ENCODE measurements at regions not wholly inside any gene's neighbourhood (a gene's known extent, or its start where the extent isn't known, plus 50 kb on each side); places are given as distances from the start of the nearest gene placed in this dataset.
"Not testable (repeated sequence)": the region's sequence is repeated elsewhere in the genome, so short reads cannot be mapped to it uniquely, and the experiment has no call there.

DNA sequence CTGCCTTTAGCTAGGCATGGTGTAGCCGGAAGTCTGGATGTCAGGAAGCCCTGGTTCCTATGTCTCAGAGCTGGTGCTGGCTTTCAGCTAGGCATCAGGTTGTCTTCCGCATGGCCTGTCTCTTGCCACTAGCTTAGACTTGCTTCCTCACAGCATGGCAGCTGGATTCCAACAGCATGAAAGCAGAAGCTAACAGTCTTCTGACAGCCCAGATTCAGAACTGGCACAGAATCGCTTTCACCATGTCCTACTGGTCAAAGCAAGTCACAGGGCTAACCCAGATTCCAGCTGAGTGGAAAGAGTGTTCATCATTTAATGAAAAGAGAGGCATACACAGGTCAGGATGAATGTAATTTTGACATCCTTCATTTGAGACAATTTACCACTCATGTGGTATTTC is 1050.5 kb downstream of the ROBO2 start:
- no peak for DNase-seq

DNA sequence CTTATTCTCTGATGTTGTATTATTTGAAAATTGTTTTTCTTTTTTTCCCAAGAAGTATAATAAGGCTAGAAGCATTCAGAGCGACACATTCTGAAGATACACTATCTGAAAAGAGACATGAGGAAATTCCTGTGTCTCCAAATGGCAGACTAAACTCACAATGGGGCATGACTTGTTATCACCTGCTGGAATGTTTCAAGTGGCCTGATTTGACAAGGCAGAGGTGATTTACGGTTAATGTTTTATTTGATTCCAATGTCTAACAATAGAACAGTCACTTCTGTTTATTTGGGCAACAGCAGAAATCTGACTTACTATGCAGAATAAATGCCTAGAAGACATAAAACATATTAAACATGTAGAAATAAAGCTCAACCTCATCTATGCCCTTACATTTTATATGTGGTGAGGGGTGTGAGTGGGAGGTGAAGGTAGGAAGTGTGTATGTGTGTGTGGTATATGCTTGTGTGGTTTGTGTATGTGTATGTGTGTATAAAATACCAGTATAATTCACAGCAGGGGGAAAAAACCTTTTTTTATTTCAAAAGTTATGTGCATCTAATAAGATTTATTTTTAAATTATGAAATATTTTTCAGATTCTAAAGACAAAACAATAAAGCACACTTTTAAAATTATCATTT is 1051.7 kb downstream of the ROBO2 start:
- DNase-seq = no peak

DNA sequence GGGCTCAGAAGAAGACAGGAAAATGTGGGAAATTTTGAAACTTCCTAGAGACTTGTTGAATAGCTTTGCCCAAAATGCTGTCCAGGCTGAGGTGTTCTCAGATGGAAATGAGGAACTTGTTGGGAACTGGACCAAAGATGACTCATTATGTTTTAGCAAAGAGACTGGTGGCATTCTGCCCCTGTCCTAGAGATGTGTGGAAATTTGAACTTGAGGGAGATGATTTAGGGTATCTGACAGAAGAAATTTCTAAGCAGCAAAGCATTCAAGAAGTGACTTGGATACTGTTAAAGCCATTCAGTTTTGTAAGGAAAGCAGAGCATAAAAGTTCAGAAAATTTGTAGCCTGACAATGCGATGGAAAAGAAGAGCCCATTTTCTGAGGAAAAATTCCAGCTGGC is 1052.7 kb downstream of the ROBO2 start:
- not testable (repeated sequence) for DNase-seq

DNA sequence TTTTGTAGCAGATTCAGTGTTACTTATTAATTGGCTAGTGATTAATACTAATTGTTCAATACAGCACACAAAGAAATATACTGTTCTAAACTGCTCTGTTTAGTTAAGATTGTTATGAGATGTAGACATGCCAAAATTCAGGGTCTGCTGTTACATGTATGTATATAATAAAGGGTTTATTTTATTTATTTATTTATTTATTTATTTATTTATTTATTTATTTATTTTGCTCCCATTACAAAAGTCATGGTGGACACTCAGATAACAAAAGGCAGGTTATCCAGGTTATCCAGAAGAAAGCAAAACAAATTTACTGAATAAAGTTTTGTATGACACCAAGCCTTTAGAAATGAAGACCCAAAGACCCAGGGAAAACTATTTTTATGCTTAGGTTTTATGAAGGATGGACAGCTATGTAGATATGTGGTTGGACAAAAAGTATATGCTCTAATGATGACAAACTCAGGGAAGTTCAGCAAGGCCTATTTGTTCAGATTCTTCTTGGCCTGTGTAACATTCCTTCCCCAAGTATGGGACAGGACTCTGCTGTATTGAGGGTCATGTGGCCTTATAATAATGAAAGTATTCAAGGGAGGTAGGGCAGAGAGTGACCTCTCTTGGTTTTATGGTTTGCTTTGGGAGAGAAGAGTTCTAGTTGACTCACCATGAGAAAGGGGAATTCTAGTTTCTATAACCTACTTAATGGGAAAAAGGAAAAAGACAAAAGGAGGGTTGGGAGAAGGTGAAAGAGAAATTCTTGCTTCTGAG is 1056.8 kb downstream of the ROBO2 start:
- DNase-seq = no peak

DNA sequence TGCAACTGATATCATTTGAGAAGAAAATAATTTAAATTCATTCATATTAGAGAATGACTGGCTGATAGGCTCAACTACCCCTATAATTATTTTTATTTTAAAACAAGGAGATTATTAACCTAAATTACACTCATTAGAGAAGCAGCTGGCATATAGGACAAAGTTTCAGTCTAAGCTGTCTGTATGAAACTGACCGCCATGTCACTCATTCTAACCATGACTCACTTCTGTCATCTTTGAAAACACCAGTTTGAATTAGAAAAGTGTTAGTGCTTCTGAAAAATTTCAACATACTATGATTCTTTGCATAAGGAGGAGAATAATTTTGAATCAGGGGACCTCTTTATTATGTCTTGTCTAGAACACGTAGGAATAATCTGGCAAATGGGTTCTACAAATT is 1058.5 kb downstream of the ROBO2 start:
- DNase-seq = no peak

DNA sequence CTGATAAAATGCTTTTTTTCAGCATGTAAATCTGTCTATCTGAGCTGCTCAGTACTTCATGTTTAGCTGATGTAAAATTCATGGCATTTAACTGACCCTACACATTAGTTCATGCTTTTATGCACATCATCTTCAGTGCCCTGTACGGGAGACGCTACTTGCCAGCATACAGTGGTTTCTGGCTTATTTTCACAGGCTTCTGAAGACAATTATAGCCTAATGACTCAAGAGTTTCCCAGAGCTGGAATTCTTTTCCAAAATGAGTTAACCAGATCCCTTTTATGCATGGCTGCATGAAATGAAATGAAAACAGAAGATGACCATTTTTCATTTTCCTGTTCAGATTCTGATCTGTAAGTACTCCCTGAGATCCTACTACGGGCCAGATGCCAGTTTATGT is 1061.5 kb downstream of the ROBO2 start:
- DNase-seq = peak; percentile 58

DNA sequence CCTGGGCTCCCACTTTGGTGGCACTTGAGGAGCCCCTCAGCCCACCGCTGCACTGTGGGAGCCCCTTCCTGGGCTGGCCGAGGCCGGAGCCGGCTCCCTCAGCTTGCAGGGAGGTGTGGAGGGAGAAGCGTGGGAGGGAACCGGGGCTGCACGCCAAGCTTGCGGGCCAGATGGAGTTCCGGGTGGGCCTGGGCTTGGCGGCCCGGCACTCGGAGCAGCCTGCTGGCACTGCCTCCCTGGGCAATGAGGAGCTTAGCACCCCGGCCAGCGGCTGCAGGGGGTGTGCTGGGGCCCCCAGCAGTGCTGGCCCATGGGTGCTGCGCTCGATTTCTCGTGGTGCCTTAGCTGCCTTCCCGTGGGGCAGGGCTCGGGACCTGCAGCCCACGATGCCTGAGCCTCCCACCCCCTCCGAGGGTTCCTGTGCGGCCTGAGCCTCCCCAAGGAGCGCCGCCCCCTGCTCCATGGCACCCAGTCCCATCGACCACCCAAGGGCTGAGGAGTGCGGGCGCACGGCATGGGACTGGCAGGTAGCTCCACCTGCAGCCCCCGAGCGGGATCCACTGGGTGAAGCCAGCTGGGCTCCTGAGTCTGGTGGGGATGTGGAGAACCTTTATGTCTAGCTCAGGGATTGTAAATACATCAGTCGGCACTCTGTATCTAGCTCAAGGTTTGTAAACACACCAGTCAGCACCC is 1068.5 kb downstream of the ROBO2 start:
- not testable (repeated sequence) for DNase-seq

DNA sequence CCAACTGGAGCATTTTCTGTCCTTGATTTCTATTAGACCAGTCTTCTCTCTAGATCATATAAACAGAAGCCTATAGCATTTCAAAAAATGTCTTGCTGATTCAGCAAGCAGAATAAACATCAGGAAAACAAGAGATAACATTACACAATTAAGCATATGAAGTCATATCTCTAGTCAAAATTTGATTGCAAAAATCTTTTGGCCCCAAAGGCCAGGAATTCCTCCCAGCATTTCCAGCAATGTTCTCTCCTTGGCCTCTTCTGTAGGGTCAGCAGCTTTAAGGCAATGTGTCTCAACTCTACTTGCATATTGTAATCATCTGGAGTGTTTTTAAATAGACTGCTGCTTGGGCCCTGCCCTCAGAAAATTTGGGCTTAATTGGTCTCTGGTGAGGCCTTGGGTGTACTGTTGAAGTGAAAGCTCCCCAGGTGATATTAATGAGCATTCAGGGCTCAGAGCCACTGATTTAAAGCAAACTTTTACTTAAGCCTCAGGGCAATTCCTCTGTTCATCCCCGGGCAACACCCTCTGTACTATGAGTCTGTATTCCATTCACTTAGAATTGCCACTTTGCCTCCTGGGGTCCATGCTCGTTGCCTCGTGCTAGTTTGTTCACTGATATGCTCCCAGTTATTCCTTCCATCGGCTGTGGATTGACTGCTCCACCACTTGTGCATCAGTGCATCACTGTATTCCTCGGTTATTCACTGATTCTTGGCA is 1072.6 kb downstream of the ROBO2 start:
- DNase-seq = no peak

DNA sequence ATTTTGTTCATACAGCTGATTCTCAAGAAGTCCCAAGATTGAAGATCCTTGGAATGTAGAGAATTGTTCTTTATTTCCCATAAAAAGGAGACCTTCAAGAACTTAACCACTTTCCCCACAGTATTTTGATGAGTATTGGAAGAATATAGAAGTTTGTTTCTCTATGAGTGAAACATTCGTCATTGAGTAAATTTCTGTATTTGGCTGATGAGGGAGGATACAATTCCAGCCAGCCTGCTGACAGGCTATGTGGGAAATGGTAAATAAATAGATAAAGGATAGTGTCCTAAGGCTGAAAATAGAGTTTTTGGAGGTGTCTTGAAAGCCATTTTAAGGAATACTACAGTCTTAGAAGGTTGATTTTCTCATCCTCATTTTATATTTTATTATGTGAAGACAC is 1076.1 kb downstream of the ROBO2 start:
- DNase-seq = no peak

DNA sequence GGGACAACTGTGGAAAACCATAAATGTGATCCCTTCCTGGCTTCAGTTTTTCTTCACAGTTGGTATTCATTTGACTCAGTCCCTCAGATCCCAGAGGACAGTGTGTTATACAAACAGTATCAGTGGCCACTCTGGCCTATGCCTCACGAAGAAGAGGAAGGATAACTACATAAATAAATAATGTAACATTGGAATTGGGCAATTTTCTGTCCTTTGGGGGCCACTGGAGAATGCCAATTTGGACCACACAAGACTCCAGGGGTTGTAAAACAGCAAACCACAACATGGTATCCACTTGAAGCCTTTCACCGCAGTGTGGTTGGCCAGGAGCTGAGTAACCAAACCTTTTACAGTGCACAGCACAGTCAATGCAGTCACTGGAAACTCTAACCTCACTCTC is 1077.0 kb downstream of the ROBO2 start:
- DNase-seq = peak; percentile 59

DNA sequence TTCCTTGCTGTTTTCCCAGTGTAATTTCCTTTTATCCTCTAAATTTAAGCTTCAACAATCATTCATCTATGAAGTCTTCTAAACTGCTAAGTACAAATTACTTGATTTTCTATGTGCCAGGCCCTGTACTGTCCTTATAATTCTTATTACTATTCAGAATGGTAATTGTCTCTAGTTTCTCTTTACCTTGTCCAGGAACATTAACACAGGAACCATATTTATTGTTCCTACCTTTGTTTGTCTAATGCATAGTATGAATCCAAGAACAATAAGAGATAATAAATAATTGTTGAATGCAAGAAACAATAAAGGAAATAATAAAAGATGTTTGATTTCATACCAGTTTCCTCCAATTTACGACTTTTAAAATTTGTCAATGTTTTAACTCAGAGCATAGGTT is 1083.2 kb downstream of the ROBO2 start:
- no peak for DNase-seq

DNA sequence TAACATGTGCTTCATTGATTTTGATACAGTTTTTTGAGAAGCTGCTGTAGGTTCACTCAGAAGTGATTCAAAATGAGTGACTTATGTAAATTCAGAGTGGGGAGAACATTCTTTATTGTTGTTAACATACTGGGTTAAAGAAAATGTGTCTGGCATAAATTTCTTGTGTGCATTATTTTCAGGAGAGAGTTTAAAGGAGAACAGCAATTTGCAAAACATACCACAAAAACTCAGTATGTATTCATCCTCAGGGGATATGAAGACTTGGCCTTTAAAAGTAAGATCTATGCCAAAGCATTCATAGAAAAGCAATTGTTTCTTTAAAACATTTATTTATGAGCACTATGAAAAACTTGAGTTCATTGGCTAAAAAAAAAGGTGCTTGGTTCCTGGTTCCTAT is 1089.8 kb downstream of the ROBO2 start:
- DNase-seq = no peak

DNA sequence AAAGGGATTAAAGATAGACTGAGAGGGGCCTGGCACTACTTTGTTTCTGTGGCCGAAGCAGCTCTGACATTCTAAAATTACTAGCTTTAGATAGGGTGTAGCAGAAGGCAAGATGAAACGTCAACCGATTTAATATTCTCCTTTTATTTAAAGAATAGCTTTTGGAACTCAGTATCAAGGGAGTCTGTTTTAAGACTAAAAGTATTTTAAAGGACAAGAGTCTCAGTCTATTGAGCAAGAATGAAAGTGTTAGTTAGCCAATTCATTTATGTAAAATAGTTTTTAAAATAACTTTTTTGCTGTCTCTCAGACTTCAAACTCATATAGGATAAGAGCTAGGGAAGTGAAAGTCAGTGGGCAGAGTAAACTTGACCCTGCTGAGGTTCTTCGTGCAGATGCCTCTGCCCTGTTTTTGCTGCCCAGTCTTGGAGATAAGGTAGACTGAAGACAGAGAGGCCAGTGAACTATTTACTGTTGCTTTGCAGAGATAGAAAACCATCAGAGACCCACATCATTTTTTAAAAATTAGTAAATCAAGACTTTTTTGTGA is 1090.9 kb downstream of the ROBO2 start:
- DNase-seq = no peak

DNA sequence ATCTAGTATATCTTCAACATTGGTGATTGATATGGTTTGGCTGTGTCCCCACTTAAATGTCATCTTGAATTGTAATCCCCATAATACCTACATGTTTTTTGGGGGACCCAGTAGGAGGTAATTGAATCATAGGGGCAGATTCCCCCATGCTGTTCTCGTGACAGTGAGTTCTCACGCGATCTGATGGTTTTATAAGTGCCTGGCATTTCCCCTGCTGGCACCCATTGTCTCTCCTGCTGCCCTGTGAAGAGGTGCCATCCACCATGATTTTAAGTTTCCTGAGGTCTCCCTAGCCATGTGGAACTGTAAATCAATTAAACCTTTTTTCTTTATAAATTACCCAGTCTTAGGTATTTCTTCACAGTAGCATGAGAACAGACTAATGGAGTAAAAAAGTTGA is 1094.6 kb downstream of the ROBO2 start:
- DNase-seq = no peak

DNA sequence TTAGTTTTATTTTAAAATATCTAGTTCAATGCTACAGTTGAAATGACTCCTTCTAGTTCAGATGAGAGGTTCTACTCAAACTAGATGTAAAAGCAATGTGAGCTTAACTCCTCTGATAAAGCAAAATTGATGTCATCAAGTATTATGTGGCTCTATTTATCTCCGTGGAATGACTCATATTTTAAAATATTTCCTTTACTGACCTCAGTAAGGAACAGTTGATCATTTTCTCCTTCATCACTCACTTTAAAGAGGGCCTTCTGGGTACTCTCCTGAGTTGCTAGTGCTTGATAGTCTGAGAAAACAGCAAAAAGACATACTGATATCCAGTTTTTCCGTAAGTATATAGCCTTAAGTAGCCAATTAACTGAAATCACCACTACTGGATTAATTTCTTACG is 1099.3 kb downstream of the ROBO2 start:
- no peak for DNase-seq

DNA sequence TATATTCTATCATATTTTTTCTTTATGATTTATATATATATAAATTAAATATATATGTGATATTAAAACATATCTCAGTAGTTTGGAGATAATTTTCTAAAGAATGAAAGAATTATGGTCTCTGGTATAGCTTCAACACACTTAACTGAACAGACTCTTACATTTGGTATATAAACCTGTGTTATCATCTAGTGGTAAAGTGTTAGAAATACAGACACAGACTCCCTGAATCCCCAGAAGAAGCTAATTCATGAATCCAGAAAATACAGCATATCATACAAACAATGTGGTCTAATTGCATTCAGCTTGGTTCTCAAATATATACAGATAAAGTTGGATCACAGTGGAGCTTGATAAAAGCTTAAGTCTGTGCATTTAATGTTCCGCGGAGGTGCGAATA is 1100.4 kb downstream of the ROBO2 start:
- DNase-seq = no peak

DNA sequence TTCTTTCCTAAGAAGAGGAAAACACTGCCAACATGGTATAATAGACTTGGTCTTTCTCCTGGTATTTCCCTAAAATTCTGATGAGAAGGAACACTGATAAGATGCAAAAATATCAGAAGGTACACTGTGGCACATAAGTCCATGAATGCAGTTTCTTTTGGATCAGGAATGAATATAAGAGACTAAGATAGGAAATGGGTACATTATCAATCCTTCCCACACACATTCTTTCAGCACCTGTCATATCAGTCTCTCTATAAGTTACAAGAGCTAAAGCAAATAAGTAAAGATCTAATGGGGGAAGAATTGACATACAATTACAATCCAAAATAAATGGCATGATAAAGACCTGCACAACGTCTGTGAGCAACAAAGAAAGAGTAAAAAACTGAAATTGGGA is 1101.0 kb downstream of the ROBO2 start:
- no peak for DNase-seq

DNA sequence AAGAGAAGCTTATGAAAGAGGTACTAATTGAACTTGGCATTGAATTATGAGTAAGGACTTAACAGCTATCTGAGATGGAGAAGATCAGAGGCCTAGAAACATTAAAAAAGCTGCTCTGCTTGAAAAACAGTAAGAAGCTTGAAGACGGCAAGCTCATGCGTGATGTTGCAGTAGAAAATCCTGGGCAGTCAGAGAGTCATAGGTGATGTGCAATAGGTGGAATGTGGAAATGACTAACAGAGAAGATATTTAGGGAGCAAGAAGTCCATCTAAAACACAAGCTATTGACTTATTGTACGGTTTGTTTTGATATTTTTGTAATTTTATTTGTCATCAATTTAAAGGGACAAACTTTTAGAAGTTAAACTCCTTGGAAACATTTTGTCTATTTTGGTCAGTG is 1101.4 kb downstream of the ROBO2 start:
- no peak for DNase-seq

DNA sequence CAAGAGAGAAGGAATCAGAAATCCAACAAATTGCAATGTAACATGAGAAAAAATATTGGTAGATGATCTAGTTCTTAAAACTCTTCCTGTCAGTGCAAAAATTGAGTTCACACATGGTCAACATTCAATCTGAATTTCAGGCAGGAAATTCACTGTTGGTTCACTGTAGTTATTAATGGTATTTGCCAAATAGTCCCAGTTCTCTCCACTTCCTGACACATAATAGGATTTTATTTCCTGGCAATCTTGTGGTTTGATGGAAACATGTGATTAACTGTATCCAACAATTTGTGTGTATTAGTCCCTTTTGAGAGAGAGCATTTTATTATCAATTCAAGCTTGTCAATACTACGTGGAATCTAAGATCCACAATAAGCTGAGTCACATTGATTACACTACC is 1103.1 kb downstream of the ROBO2 start:
- DNase-seq = no peak

DNA sequence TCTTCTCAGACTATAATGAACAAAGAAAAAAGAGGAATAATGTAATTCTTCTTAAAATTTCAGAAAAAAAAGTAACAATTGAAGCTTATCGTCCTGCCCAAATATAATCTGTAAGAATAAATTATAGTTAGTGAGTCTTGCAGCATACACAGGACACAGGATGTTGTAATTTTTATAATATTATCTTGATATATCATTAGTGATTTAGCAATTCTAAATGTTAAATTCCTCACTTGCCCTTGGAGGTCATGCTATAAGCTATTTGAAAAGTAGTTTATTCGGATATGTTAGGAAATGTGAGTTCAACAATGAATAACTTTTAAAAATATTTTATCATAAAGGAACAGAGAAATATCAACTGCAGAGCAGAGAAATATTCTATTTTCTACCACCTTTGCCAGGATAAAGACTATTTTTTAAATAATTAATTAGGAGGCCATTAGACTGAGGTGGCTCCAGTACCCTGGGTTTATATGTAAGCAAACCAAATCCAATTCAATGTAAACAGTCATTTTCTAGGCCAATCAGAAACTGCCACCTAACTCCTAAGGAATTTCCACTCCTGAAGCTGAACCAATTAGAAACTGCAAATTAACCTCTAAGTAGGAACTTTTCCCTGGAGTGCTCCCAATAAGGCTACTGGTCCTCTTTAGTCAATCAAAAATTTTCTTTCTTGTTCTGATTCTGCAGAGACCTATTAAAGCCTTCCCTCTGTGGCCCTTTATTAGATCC is 1109.3 kb downstream of the ROBO2 start:
- DNase-seq = no peak

DNA sequence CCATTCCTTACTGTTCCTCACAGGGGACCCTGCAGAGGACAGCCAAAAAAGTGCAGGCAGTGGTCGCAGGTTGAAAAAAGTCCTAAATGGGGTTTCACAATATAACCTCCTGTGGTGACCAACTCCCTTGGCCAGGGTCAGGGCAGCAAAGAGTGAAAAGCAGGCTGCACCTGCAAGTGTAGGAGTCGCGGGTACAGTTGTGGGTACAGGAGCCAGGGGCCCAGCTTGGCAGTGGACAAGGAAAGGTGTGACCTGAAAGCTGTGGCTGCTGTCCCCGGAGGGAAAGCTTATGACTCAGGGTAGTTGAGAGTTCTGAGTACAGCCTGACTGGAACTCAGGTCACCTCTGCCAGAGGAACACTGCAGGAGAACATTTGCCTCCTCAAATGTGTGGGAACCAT is 1114.1 kb downstream of the ROBO2 start:
- no peak for DNase-seq

DNA sequence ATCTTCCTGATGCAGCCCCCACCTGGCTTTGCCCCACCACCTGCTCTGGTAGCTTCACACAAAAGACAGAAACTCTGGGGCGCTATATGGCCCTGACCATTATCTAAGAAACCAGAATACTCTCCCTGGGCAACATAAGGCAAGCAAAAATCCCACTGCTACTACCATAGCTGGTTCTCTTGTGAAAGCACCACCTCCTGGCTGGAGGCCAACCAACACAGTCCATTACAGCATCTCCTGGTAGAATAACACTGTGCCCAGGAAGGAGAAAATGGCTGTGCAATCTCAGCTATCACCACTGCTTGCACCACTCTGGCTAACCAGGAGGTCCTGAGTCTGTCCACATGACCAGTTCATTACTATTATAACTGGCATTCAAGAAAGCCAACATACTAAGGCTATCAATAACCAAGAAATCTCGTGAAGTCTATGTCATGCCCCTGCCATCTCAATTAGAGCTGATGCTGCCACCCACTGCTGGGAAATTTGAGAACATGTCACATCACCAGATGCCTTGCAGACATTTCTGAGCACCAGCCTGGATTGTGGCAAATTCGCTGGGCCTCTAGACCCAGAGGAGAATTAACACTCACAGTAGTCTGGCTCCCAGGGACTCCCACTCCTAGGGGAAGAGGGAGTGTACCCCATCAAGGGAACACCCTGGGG is 1114.8 kb downstream of the ROBO2 start:
- DNase-seq = no peak
